LNCaP clone FGC (cell line): ENCODE measurements at regions not wholly inside any gene's neighbourhood (a gene's known extent, or its start where the extent isn't known, plus 50 kb on each side); places are given as distances from the start of the nearest gene placed in this dataset.

Source experiments
- DNase-seq: peaks from one replicate; pipeline ENCODE4 v3.0.0-alpha.2; 2011; ENCODE audit warnings: low read depth
- H3K4me3 ChIP-seq: 2 replicates; pipeline ENCODE4 v1.5.1; 2011; ENCODE audit warnings: mild to moderate bottlenecking, low read depth, low read length, control low read depth
- CTCF ChIP-seq: IDR thresholded peaks from 2 replicates; pipeline ENCODE4 v1.5.1; 2012; ENCODE audit warnings: mild to moderate bottlenecking; ENCODE audit not compliant: control insufficient read depth, insufficient read depth; ENCODE audit errors: extremely low read depth

DNA sequence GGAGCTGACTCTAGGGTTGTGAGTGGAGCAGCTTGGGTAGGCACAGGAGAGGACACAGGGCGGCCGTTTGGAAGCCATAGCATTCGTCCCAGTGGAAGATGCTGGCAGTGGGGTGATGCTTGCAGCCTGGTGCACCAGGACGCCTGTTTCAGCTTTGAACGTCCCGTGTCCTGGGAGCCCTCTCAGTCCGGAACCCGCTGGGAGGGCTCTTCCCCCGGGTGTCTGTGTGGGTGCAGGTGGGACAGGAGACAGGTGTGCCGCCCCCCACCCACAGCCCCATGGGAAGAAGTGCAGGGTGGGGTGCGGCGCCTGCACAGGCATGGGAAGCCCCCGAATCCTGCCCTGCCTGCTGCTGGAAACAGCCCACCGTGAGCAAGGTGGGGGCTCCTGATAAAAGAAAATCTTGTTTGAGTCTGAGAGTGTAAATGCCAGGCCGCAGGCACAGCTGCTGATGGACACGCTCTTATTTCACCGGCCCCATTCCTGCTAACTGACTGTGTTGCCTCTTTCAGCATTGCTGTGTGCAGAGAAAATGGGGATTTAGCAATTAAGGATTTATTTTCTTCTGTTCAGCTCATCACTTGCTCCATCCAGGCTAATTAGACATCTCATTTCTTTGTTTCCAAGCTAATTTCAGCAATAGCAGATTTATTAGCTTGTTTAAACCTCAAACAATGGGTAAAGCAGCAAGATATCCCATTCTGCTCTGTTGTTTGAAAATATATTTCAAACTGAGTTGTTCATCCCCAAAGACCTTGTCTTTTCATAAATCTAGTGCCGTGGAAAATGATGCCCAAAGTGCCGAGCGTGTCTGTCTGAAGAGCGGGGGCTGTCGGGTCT, 54.9 kb upstream of the DPYSL4 start:
- TF ChIP-seq CTCF = no peak
- DNase-seq = no peak

DNA sequence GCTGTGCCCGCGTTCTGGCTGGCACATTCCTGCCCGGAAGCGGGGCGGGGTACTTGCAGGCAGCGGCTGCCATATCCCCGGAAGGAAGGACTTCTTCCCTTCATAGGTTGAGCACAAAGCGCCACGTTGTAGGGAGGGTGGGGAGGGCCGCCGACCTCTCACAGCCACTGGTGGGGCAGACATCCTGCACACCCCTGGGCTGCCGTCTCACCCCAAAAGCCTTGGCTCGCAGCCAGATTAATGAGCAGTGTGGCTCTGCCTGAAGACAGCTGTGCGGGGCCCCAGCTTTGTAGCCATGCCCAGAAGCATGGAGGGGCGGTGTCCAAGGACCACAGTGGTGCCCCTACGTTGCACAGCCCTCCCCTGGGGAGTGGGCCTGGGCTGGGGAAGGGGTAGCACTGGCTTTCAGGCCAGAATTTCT, 54.3 kb upstream of the DPYSL4 start:
- TF ChIP-seq CTCF = no peak
- no peak overlapping the region for H3K4me3 ChIP-seq
- DNase-seq = no peak

More for the DNA sequence above, 54.9 kb upstream of the DPYSL4 start:
- no peak overlapping the region for H3K4me3 ChIP-seq

DNA sequence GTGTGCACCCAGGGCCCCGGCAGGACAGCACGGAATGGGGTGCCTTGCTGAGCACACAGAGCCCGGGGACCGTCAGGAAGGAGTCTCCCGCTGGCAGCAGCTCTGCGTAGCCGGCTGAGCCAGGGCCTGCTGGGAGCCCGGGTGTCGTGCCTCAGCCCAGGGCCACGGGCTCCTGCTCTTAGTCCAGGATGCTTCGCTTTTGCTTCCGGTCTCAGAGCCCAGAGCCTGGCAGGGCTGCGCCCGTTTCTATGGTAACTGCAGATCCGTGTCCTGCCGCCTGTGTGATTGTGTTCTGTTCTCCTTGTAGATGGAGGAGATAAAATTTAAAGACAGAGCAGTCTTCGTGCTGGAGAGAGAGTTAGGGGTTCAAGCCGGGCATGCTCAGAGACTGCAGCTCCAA, 53.7 kb upstream of the DPYSL4 start:
- TF ChIP-seq CTCF = no peak
- H3K4me3 ChIP-seq = no peak overlapping the region
- peak; percentile 26 for DNase-seq

GRCh38 chr10:132133449-132134240, 53.1 kb upstream of the DPYSL4 start:
- no peak for DNase-seq
- TF ChIP-seq CTCF = no peak
- H3K4me3 ChIP-seq = no peak overlapping the region

GRCh38 chr10:132134241-132135052, 52.3 kb upstream of the DPYSL4 start:
- no peak for DNase-seq
- H3K4me3 ChIP-seq = no peak overlapping the region
- TF ChIP-seq CTCF = 0 out of 2 replicates have a peak, but pooled peaks have one; percentile 2

DNA sequence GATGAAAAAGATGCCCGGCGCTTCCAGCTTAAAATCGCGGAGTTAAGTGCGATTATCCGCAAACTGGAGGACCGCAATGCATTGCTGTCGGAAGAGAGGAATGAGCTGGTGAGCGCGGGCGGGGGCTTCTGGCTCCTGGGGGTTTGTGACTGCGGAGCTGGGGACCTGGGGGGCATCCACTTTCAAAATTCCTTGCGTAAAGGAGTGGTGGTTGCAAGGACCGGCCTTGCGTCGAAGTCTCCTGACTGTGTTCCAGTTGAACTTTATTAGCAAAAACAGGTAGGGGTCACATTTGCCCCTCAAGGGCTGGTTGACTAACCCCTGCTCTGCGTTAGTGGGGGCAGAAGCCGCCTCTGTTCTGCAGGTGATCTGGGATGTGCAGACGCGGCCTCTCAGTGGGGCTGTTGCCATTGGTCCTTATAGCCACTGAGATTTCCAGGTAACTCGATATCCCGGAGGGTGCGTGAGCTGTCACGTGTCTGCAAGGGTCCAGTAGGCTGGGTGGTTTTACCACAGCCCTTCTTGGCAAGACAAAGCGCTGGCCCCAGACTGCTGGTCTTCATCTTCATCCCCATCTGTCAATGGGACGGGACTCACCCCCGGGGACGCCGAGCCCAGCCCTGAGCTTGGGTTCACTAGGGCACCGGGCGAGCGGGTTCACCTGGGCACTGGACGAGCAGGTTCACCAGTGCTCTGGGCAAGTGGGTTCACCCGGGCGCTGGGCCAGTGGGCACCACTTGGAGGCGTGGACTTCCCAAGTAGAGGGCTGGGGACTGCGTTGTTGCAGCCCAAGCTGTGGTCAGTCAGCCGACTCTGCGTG, 51.5 kb upstream of the DPYSL4 start:
- no peak for TF ChIP-seq CTCF
- no peak for DNase-seq

More for the DNA sequence above, 51.5 kb upstream of the DPYSL4 start:
- no peak overlapping the region for H3K4me3 ChIP-seq
